ENCODE measurements at regions not wholly inside any gene's neighbourhood (a gene's known extent, or its start where the extent isn't known, plus 50 kb on each side); places are given as distances from the start of the nearest gene placed in this dataset.

DNA sequence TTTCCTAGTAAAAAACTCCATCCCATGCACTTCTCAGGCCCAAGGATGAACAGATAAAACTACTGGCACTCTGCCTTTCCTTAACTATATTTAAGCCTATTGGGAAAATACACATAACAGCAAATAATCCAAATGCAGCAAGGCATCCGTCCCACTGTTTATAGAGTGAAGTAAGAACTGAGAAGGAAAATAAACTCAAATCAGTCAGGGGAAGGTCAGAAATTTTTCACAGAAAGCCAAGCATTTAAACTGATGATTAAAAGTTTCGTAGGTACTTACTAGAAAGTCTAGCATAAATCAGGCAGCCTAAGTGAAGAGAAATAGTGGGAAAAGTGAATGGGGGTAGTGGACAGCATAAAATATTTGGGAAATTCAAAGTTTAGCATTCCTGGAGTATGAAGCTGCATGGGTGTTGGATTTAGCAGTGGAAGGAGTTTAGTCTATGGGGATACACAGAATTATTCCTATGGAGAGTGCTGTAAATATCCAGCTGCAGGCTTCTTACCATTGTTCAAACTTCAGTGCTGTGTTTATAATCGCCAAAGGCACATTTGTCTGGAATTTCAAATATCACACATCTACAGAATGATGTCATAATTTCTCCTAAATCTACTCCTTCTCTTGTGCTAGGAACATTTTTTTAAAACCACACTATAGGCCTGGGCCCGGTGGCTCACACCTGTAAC, 1131.0 kb upstream of the GOT2 start:
- TF ChIP-seq, protein P1, sequence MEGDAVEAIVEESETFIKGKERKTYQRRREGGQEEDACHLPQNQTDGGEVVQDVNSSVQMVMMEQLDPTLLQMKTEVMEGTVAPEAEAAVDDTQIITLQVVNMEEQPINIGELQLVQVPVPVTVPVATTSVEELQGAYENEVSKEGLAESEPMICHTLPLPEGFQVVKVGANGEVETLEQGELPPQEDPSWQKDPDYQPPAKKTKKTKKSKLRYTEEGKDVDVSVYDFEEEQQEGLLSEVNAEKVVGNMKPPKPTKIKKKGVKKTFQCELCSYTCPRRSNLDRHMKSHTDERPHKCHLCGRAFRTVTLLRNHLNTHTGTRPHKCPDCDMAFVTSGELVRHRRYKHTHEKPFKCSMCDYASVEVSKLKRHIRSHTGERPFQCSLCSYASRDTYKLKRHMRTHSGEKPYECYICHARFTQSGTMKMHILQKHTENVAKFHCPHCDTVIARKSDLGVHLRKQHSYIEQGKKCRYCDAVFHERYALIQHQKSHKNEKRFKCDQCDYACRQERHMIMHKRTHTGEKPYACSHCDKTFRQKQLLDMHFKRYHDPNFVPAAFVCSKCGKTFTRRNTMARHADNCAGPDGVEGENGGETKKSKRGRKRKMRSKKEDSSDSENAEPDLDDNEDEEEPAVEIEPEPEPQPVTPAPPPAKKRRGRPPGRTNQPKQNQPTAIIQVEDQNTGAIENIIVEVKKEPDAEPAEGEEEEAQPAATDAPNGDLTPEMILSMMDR (IDR thresholded peaks at IDR 0.05; ENCODE audit: insufficient read depth, low read depth, low read length) = no peak
- ChIA-PET CTCF (no interaction called here), POLR2A (no interaction called here)
- Histone ChIP-seq H3K27me3 (ENCODE audit: control insufficient read depth, insufficient read depth, low read length) (no peaks in the 10 kb centered on the region), H3K36me3 (ENCODE audit: control insufficient read depth, insufficient read depth, low read length) (no peaks in the 10 kb centered on the region), H3K4me3 (ENCODE audit: low read depth, low read length) (no peak overlapping the region)
- peak; percentile 12 for DNase-seq (ENCODE audit: low read depth)

DNA sequence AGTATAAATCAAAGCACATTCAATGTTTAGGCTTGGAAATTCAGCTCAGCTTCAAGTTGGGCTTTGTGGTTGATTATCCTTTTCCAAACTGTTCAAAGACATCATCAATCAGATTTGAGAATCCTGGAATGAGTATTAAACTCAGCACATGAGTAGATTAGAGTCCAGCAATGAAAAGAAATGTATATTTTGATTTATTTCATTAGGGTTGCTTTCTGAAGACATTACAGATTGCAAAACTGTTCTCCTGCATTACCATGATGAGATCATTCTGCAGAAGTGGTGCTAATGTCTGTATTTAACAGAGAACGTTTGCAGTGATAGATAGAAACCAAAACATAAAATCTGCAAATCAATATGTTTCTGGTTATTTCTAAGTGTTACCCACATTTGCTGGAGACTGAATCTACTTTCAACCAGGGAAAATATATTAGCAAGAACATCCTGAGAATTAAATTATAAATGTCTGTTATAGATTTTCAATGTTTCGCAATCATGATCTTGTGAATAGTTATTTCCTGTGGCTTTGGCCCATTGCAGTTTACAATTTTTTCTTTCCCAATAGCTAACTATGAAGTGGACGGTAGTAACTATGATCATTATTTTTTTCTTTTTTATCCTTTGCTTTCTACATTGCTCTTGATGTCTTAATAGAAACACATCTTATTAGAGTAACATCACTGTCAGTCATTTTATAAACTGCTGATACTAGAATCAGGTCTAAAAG, 1125.7 kb upstream of the GOT2 start:
- POLR2A ChIA-PET = no interaction called here

DNA sequence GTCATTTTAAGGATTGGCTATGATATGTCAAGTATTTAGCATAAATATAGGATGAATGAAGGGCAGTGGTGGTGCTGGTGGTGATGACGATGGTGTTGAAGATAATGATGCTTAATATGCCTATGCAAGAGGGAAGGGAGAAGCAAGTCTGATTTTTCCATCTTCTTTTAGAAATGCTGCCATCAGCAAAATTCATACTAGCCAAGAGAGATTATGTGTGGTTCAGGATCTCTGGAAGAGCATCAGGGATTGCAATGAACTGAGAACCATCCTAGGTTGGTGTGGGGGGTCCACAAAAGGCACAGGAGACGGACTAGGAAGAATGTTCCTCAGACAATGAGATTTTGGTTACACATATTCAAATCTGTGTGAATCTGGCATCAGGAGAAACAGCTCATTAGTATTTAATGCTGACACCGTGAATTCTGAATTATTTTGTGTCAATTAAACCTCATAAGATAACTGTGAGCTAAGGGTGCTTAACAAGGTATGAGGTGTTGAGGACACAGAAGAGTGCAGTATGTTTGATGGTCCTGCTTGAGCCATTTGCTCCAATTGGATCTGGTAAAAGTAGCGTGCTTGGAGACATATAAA, 1120.8 kb upstream of the GOT2 start:
- CTCF ChIA-PET = no interaction called here
- Histone ChIP-seq H3K4me3 (ENCODE audit: low read depth, low read length) (no peak overlapping the region), H3K27me3 (ENCODE audit: control insufficient read depth, insufficient read depth, low read length) (no peaks in the 10 kb centered on the region), H3K36me3 (ENCODE audit: control insufficient read depth, insufficient read depth, low read length) (no peaks in the 10 kb centered on the region)
- POLR2A ChIA-PET = no interaction called here
- no peak for DNase-seq (ENCODE audit: low read depth)
- TF ChIP-seq, protein P1 (IDR thresholded peaks at IDR 0.05; ENCODE audit: insufficient read depth, low read depth, low read length) = no peak

More for the DNA sequence above, 1125.7 kb upstream of the GOT2 start:
- CTCF ChIA-PET = no interaction called here
- Histone ChIP-seq H3K27me3 (ENCODE audit: control insufficient read depth, insufficient read depth, low read length) (no peaks in the 10 kb centered on the region), H3K36me3 (ENCODE audit: control insufficient read depth, insufficient read depth, low read length) (no peaks in the 10 kb centered on the region), H3K4me3 (ENCODE audit: low read depth, low read length) (no peak overlapping the region)
- TF ChIP-seq, protein P1 (IDR thresholded peaks at IDR 0.05; ENCODE audit: insufficient read depth, low read depth, low read length) = no peak
- DNase-seq (ENCODE audit: low read depth) = peak; percentile 19

DNA sequence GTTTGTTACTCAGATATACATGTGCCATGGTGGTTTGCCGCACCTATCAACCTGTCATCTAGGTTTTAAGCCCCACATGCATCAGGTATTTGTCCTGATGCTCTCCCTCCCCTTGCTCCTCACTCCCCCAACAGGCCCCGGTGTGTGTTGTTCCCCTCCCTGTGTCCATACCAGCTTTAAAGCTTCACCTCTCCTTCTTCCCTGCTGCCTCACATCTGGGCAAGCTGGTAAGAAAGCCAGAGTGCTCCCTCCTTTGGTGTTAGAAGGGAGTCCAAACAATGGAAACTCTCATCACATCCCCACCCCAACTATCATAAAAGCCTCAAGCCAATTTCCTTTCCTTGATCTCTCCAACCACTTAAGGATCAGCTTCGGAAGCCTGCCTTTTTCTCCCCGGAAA, 1115.6 kb upstream of the GOT2 start:
- H3K27me3 ChIP-seq (ENCODE audit: control insufficient read depth, insufficient read depth, low read length) = no peaks in the 10 kb centered on the region; the same call in 1 of the 2 replicates
- POLR2A ChIA-PET = no interaction called here
- no peaks in the 10 kb centered on the region for H3K36me3 ChIP-seq (ENCODE audit: control insufficient read depth, insufficient read depth, low read length)
- no peak overlapping the region for H3K4me3 ChIP-seq (ENCODE audit: low read depth, low read length)
- no peak for DNase-seq (ENCODE audit: low read depth)
- TF ChIP-seq, protein P1 (IDR thresholded peaks at IDR 0.05; ENCODE audit: insufficient read depth, low read depth, low read length) = no peak
- CTCF ChIA-PET = interaction anchor here (0.9 to 1.1 kb wide), 2 partner anchors 9 to 354 kb away, joined by 3 read pairs; no protein-coding TSS in a partner anchor

DNA sequence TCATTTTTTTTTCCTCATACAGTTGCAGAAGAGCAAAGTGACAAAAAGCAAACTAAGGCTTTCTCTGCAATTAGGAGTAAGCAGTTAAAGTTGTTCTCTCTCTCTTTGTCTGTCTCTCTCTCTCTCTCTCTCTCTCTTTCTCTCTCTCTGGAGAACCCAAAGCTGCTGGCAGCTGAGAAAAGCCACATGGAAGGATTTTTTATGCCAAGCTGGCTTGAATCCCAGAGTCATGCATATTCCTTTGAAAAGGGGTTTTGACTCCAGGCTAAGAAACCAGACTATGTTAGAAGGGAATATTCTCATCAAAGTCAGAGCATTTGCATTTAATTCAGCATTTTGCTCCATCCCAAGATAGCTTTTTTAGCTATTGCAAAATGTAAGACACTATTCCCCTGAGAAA, 1114.2 kb upstream of the GOT2 start:
- ChIA-PET POLR2A (no interaction called here), CTCF (interaction anchor here (0.6 kb wide), 1 partner anchor 32 kb away, joined by 4 read pairs; no protein-coding TSS in a partner anchor)
- Histone ChIP-seq H3K36me3 (ENCODE audit: control insufficient read depth, insufficient read depth, low read length) (no peaks in the 10 kb centered on the region), H3K27me3 (ENCODE audit: control insufficient read depth, insufficient read depth, low read length) (no peaks in the 10 kb centered on the region; the same call in 1 of the 2 replicates), H3K4me3 (ENCODE audit: low read depth, low read length) (no peak overlapping the region)
- TF ChIP-seq, protein P1 (IDR thresholded peaks at IDR 0.05; ENCODE audit: insufficient read depth, low read depth, low read length) = no peak
- no peak for DNase-seq (ENCODE audit: low read depth)

All from BJ (cell line).